ENCODE measurements at regions not wholly inside any gene's neighbourhood (a gene's known extent, or its start where the extent isn't known, plus 50 kb on each side); places are given as distances from the start of the nearest gene placed in this dataset.

GRCh38 chr9:11097020-11097419 lies 484.2 kb upstream of the PTPRD start:
- no peak for TF ChIP-seq CTCF (IDR thresholded peaks at IDR 0.05; ENCODE audit: low read depth, low read length, missing control alignments)
- in situ Hi-C loops (cut with HindIII; ENCODE audit: low pct_ligation_motif_present, low sequenced_read_pairs), result no loop called here

GRCh38 chr9:11103525-11103924 lies 490.7 kb upstream of the PTPRD start:
- no peak for DNase-seq
- Histone ChIP-seq H3K27ac (no peak overlapping the region), H3K36me3 (replicated peaks) (no peaks in the 10 kb centered on the region), H3K27me3 (replicated peaks) (no peaks in the 10 kb centered on the region), H3K4me3 (ENCODE audit: low read depth, low read length) (no peak overlapping the region)
- TF ChIP-seq CTCF (IDR thresholded peaks at IDR 0.05; ENCODE audit: low read depth, low read length, missing control alignments), result no peak
- in situ Hi-C loops (cut with HindIII; ENCODE audit: low pct_ligation_motif_present, low sequenced_read_pairs), result no loop called here

More at GRCh38 chr9:11097020-11097419, 484.2 kb upstream of the PTPRD start:
- no peak overlapping the region for H3K4me3 ChIP-seq (ENCODE audit: low read depth, low read length)
- no peaks in the 10 kb centered on the region for H3K27me3 ChIP-seq (replicated peaks)
- no peaks in the 10 kb centered on the region for H3K36me3 ChIP-seq (replicated peaks)
- DNase-seq, result no peak
- H3K27ac ChIP-seq, result no peak overlapping the region

- no peaks in the 10 kb centered on the region for H3K27me3 ChIP-seq (replicated peaks)
- in situ Hi-C loops (cut with HindIII; ENCODE audit: low pct_ligation_motif_present, low sequenced_read_pairs), result no loop called here
- H3K36me3 ChIP-seq (replicated peaks), result no peaks in the 10 kb centered on the region
- H3K27ac ChIP-seq, result no peak overlapping the region
- H3K4me3 ChIP-seq (ENCODE audit: low read depth, low read length), result no peak overlapping the region
- DNase-seq, result no peak
- TF ChIP-seq CTCF (IDR thresholded peaks at IDR 0.05; ENCODE audit: low read depth, low read length, missing control alignments), result no peak
Measured at GRCh38 chr9:11107196-11107595, 494.4 kb upstream of the PTPRD start.

GRCh38 chr9:11128156-11128555 lies 515.4 kb upstream of the PTPRD start:
- DNase-seq, result no peak
- H3K27me3 ChIP-seq (replicated peaks), result no peaks in the 10 kb centered on the region
- no peak overlapping the region for H3K4me3 ChIP-seq (ENCODE audit: low read depth, low read length)
- TF ChIP-seq CTCF (IDR thresholded peaks at IDR 0.05; ENCODE audit: low read depth, low read length, missing control alignments), result no peak
- in situ Hi-C loops (cut with HindIII; ENCODE audit: low pct_ligation_motif_present, low sequenced_read_pairs), result no loop called here
- no peaks in the 10 kb centered on the region for H3K36me3 ChIP-seq (replicated peaks)
- no peak overlapping the region for H3K27ac ChIP-seq

GRCh38 chr9:11135851-11136250 lies 523.0 kb upstream of the PTPRD start:
- Histone ChIP-seq H3K27me3 (replicated peaks) (no peaks in the 10 kb centered on the region), H3K4me3 (ENCODE audit: low read depth, low read length) (no peak overlapping the region), H3K27ac (no peak overlapping the region), H3K36me3 (replicated peaks) (no peaks in the 10 kb centered on the region)
- in situ Hi-C loops (cut with HindIII; ENCODE audit: low pct_ligation_motif_present, low sequenced_read_pairs), result no loop called here
- DNase-seq, result no peak
- no peak for TF ChIP-seq CTCF (IDR thresholded peaks at IDR 0.05; ENCODE audit: low read depth, low read length, missing control alignments)

- no peak for TF ChIP-seq CTCF (IDR thresholded peaks at IDR 0.05; ENCODE audit: low read depth, low read length, missing control alignments)
- in situ Hi-C loops (cut with HindIII; ENCODE audit: low pct_ligation_motif_present, low sequenced_read_pairs), result no loop called here
- no peak overlapping the region for H3K27ac ChIP-seq
- no peaks in the 10 kb centered on the region for H3K36me3 ChIP-seq (replicated peaks)
- DNase-seq, result no peak
- no peak overlapping the region for H3K4me3 ChIP-seq (ENCODE audit: low read depth, low read length)
- H3K27me3 ChIP-seq (replicated peaks), result no peaks in the 10 kb centered on the region
Measured at GRCh38 chr9:11141357-11141756, 528.6 kb upstream of the PTPRD start.
